ENCODE measurements at regions not wholly inside any gene's neighbourhood (a gene's known extent, or its start where the extent isn't known, plus 50 kb on each side); places are given as distances from the start of the nearest gene placed in this dataset.

- no peak overlapping the region for H3K4me3 Mint-ChIP-seq
- H3K27ac Mint-ChIP-seq, result no peak overlapping the region
- peaks cover 0 to 3% (median 0%) of the 10 kb centered on the region in 3 donors for H3K27me3 Mint-ChIP-seq (ENCODE audit: low read depth in 3 of 3)
- H3K27me3 ChIP-seq (ENCODE audit: control insufficient read depth in 2 of 2, insufficient read depth in 2 of 2, low read length in 2 of 2), result no peaks in the 10 kb centered on the region
- H2AFZ ChIP-seq (ENCODE audit: insufficient read depth, low read depth, low read length, poor library complexity, severe bottlenecking), result no peak overlapping the region
- H4K20me1 ChIP-seq (ENCODE audit: insufficient read depth, low read length), result no peaks in the 10 kb centered on the region
- H3K4me1 Mint-ChIP-seq, result no peaks in the 10 kb centered on the region
- H3K9me3 Mint-ChIP-seq, result peaks cover 0 to 7% (median 0%) of the 10 kb centered on the region in 7 donors
- H3K36me3 ChIP-seq (replicated peaks in 1 of 2; ENCODE audit: control insufficient read depth in 1 of 2, insufficient read depth in 2 of 2, low read length in 2 of 2), result no peaks in the 10 kb centered on the region
- H3K4me3 ChIP-seq (replicated peaks in 1 of 3; ENCODE audit: low read depth in 2 of 3, low read length in 3 of 3), result no peak overlapping the region
- DNase-seq, result no peak
- no peak overlapping the region for H3K27ac ChIP-seq (ENCODE audit: low read depth in 1 of 2, low read length in 2 of 2)
- no peaks in the 10 kb centered on the region for H3K4me1 ChIP-seq (ENCODE audit: control insufficient read depth in 1 of 2, insufficient read depth in 2 of 2, low read length in 2 of 2)
- no peak overlapping the region for H3K9ac ChIP-seq (ENCODE audit: insufficient read depth, low read length, poor library complexity, severe bottlenecking)
- TF ChIP-seq CTCF (IDR thresholded peaks at IDR 0.05), result no peak
- intact Hi-C loops (cut with micrococcal nuclease), result no loop called here
- no CpG with 5 or more reads among the region's 3 CpGs for WGBS (ENCODE audit: insufficient coverage)
- H3K36me3 Mint-ChIP-seq, result no peaks in the 10 kb centered on the region
- H3K79me2 ChIP-seq (ENCODE audit: insufficient read depth, low read length), result no peaks in the 10 kb centered on the region
- H3K4me2 ChIP-seq (replicated peaks; ENCODE audit: extremely low read depth, low read length, poor library complexity, severe bottlenecking), result no peak overlapping the region
- H3K9me3 ChIP-seq (replicated peaks in 1 of 2; ENCODE audit: control insufficient read depth in 1 of 2, insufficient read depth in 1 of 2, low read length in 2 of 2), result no peaks in the 10 kb centered on the region
Observed at GRCh38 chr12:30082381-30082780, 298.6 kb upstream of the TMTC1 start.

GRCh38 chr12:30074916-30075315 is 291.2 kb upstream of the TMTC1 start:
- intact Hi-C loops (cut with micrococcal nuclease), result no loop called here
- Histone ChIP-seq H2AFZ (ENCODE audit: insufficient read depth, low read depth, low read length, poor library complexity, severe bottlenecking) (no peak overlapping the region), H3K4me3 (replicated peaks in 1 of 3; ENCODE audit: low read depth in 2 of 3, low read length in 3 of 3) (no peak overlapping the region), H3K36me3 (replicated peaks in 1 of 2; ENCODE audit: control insufficient read depth in 1 of 2, insufficient read depth in 2 of 2, low read length in 2 of 2) (no peaks in the 10 kb centered on the region), H4K20me1 (ENCODE audit: insufficient read depth, low read length) (no peaks in the 10 kb centered on the region), H3K79me2 (ENCODE audit: insufficient read depth, low read length) (no peaks in the 10 kb centered on the region), H3K27ac (ENCODE audit: low read depth in 1 of 2, low read length in 2 of 2) (no peak overlapping the region), H3K4me1 (ENCODE audit: control insufficient read depth in 1 of 2, insufficient read depth in 2 of 2, low read length in 2 of 2) (no peaks in the 10 kb centered on the region), H3K9me3 (replicated peaks in 1 of 2; ENCODE audit: control insufficient read depth in 1 of 2, insufficient read depth in 1 of 2, low read length in 2 of 2) (peaks cover 0 to 4% of the 10 kb centered on the region in 2 donors), H3K4me2 (replicated peaks; ENCODE audit: extremely low read depth, low read length, poor library complexity, severe bottlenecking) (no peak overlapping the region), H3K9ac (ENCODE audit: insufficient read depth, low read length, poor library complexity, severe bottlenecking) (no peak overlapping the region), H3K27me3 (ENCODE audit: control insufficient read depth in 2 of 2, insufficient read depth in 2 of 2, low read length in 2 of 2) (no peaks in the 10 kb centered on the region)
- no peak for TF ChIP-seq CTCF (IDR thresholded peaks at IDR 0.05)
- no peak overlapping the region for H3K27ac Mint-ChIP-seq
- no peak for DNase-seq
- no peak overlapping the region for H3K4me3 Mint-ChIP-seq
- WGBS (ENCODE audit: insufficient coverage), result no CpG with 5 or more reads among the region's 1 CpG
- H3K27me3 Mint-ChIP-seq (ENCODE audit: low read depth in 3 of 3), result peaks cover 0 to 4% (median 0%) of the 10 kb centered on the region in 3 donors
- H3K9me3 Mint-ChIP-seq, result peaks cover 0 to 10% (median 3%) of the 10 kb centered on the region in 7 donors
- no peaks in the 10 kb centered on the region for H3K4me1 Mint-ChIP-seq
- H3K36me3 Mint-ChIP-seq, result no peaks in the 10 kb centered on the region
